HFFc6 (cell line): ENCODE measurements at regions not wholly inside any gene's neighbourhood (a gene's known extent, or its start where the extent isn't known, plus 50 kb on each side); places are given as distances from the start of the nearest gene placed in this dataset.

Experiments
- DNase-seq: peaks from one replicate; pipeline ENCODE4 v3.0.0-alpha.2; 2018
- H3K27ac Mint-ChIP-seq: 2 replicates; pipeline ENCODE4 v1.8.0; 2020; ENCODE audit warnings: mild to moderate bottlenecking, mixed read lengths
- H3K27me3 Mint-ChIP-seq: 2 replicates; pipeline ENCODE4 v1.8.0; 2021; ENCODE audit warnings: mild to moderate bottlenecking, moderate library complexity, mixed read lengths; ENCODE audit not compliant: insufficient read depth
- H3K36me3 Mint-ChIP-seq: 2 replicates; pipeline ENCODE4 v1.8.0; 2021; ENCODE audit warnings: low read depth, mixed read lengths
- H3K4me1 Mint-ChIP-seq: 2 replicates; pipeline ENCODE4 v1.8.0; 2020; ENCODE audit warnings: low read depth, mixed read lengths
- H3K4me3 Mint-ChIP-seq: 2 replicates; pipeline ENCODE4 v1.8.0; 2020; ENCODE audit warnings: mild to moderate bottlenecking, moderate library complexity, mixed read lengths
- H3K9me3 Mint-ChIP-seq: 2 replicates; pipeline ENCODE4 v1.8.0; 2020; ENCODE audit warnings: mild to moderate bottlenecking, mixed read lengths
- CTCF ChIP-seq: fragments of 200-600 bp; sonication (generic); IDR thresholded peaks from 2 replicates; pipeline ENCODE4 v1.5.0; 2021; ENCODE audit warnings: antibody characterized with exemption, mild to moderate bottlenecking

GRCh38 chr1:227454686-227455085 is 108.7 kb upstream of the ZNF678 start:
- Mint-ChIP-seq H3K4me1 (peaks cover 8% of the 10 kb centered on the region), H3K27me3 (peaks cover 23% of the 10 kb centered on the region), H3K27ac (no peak overlapping the region), H3K9me3 (no peaks in the 10 kb centered on the region), H3K4me3 (no peak overlapping the region), H3K36me3 (no peaks in the 10 kb centered on the region)
- TF ChIP-seq CTCF = no peak
- DNase-seq = no peak

GRCh38 chr1:227453631-227454355 is 109.6 kb upstream of the ZNF678 start:
- no peaks in the 10 kb centered on the region for H3K9me3 Mint-ChIP-seq
- DNase-seq = no peak
- H3K27me3 Mint-ChIP-seq = peaks cover 27% of the 10 kb centered on the region
- no peaks in the 10 kb centered on the region for H3K4me1 Mint-ChIP-seq
- H3K27ac Mint-ChIP-seq = no peak overlapping the region
- no peaks in the 10 kb centered on the region for H3K36me3 Mint-ChIP-seq
- no peak overlapping the region for H3K4me3 Mint-ChIP-seq
- no peak for TF ChIP-seq CTCF

GRCh38 chr1:227451954-227452353 is 111.4 kb upstream of the ZNF678 start:
- no peaks in the 10 kb centered on the region for H3K36me3 Mint-ChIP-seq
- no peaks in the 10 kb centered on the region; the same call in 1 of the 2 replicates for H3K4me1 Mint-ChIP-seq
- no peak for DNase-seq
- H3K9me3 Mint-ChIP-seq = no peaks in the 10 kb centered on the region
- no peak for TF ChIP-seq CTCF
- no peak overlapping the region for H3K4me3 Mint-ChIP-seq
- H3K27me3 Mint-ChIP-seq = peaks cover 29% of the 10 kb centered on the region
- H3K27ac Mint-ChIP-seq = no peak overlapping the region

- no peak for DNase-seq
- no peaks in the 10 kb centered on the region for H3K36me3 Mint-ChIP-seq
- H3K4me1 Mint-ChIP-seq = no peaks in the 10 kb centered on the region; the same call in 1 of the 2 replicates
- no peak overlapping the region for H3K4me3 Mint-ChIP-seq
- H3K9me3 Mint-ChIP-seq = no peaks in the 10 kb centered on the region
- TF ChIP-seq CTCF = no peak
- no peak overlapping the region for H3K27ac Mint-ChIP-seq
- H3K27me3 Mint-ChIP-seq = peaks cover 27% of the 10 kb centered on the region
Measured at GRCh38 chr1:227451057-227451456, 112.3 kb upstream of the ZNF678 start.

- TF ChIP-seq CTCF = no peak
- Mint-ChIP-seq H3K36me3 (no peaks in the 10 kb centered on the region), H3K27me3 (peaks cover 22% of the 10 kb centered on the region), H3K4me1 (no peaks in the 10 kb centered on the region; the same call in 1 of the 2 replicates), H3K9me3 (no peaks in the 10 kb centered on the region), H3K4me3 (no peak overlapping the region), H3K27ac (no peak overlapping the region)
- DNase-seq = no peak
Measured at GRCh38 chr1:227450489-227450888, 112.9 kb upstream of the ZNF678 start.
